Spleen (tissue), 11 donors: ENCODE measurements at regions not wholly inside any gene's neighbourhood (a gene's known extent, or its start where the extent isn't known, plus 50 kb on each side); places are given as distances from the start of the nearest gene placed in this dataset.

Experiments used
- DNase-seq: peaks from one replicate; pipeline ENCODE4 v3.0.0-alpha.2; 2020
- H3K27ac ChIP-seq, 8 donors: fragments of 200-600 bp; sonication (generic) in 7 of 8; 1 replicate in 4 of 8; 2 replicates in 4 of 8; pipeline versions ENCODE4 v1.5.0 to v1.8.0; 2016 to 2021; ENCODE audit warnings: inconsistent platforms in 4 of 8, mild to moderate bottlenecking in 4 of 8, moderate library complexity in 1 of 8
- H3K27me3 ChIP-seq, 7 donors: fragments of 200-600 bp; sonication (generic) in 6 of 7; replicated peaks in 1 of 7; 1 replicate in 4 of 7; 2 replicates in 3 of 7; pipeline versions ENCODE4 v1.5.0 to v1.8.0; 2016 to 2021; ENCODE audit warnings: inconsistent platforms in 3 of 7, mild to moderate bottlenecking in 1 of 7
- H3K36me3 ChIP-seq, 6 donors: fragments of 200-600 bp; sonication (generic) in 5 of 6; 1 replicate in 4 of 6; 2 replicates in 2 of 6; pipeline versions ENCODE4 v1.5.0 to v1.8.0; 2016 to 2021; ENCODE audit warnings: inconsistent platforms in 2 of 6
- H3K4me1 ChIP-seq, 6 donors: fragments of 200-600 bp; sonication (generic) in 5 of 6; 1 replicate in 3 of 6; 2 replicates in 3 of 6; pipeline versions ENCODE4 v1.5.0 to v1.8.0; 2016 to 2021; ENCODE audit warnings: inconsistent platforms in 3 of 6
- H3K4me3 ChIP-seq, 8 donors: fragments of 200-600 bp; sonication (generic) in 7 of 8; 1 replicate in 4 of 8; 2 replicates in 4 of 8; pipeline versions ENCODE4 v1.5.0 to v1.8.0; 2016 to 2021; ENCODE audit warnings: inconsistent platforms in 4 of 8, mild to moderate bottlenecking in 4 of 8, moderate library complexity in 2 of 8
- H3K9me3 ChIP-seq, 8 donors: fragments of 200-600 bp; sonication (generic) in 7 of 8; 1 replicate in 4 of 8; 2 replicates in 4 of 8; pipeline versions ENCODE4 v1.5.0 to v1.8.0; 2016 to 2021; ENCODE audit warnings: inconsistent platforms in 4 of 8
- POLR2A ChIP-seq, 3 donors: fragments of 450-650 bp; IDR thresholded peaks; one replicate each; pipeline ENCODE4 v1.5.1; 2017; ENCODE audit warnings: antibody characterized with exemption in 3 of 3, mild to moderate bottlenecking in 1 of 3
- POLR2AphosphoS5 ChIP-seq, 3 donors: sonication (generic); formaldehyde crosslinking; IDR thresholded peaks; one replicate each; pipeline ENCODE4 v1.5.1; 2017; ENCODE audit warnings: antibody characterized with exemption in 3 of 3
- WGBS, 5 donors: extraction: QIAGEN DNeasy Blood & Tissue Kit in 3 of 5; methylation state at CpG; one replicate each; pipeline versions ENCODE4 v1.1.5 to v1.1.7; 2013 to 2018; 5-methylcytosine and 5-hydroxymethylcytosine counted together
- intact Hi-C: fragments of 100-400 bp; cut with DNase I; formaldehyde crosslinking; loops from one replicate; pipeline ENCODE4 v1.15.0; 2023; ENCODE audit warnings: low total_unique reads
- TF ChIP-seq, protein P1 (sequence below), 11 experiments: fragments of 200-600 bp in 7 of 11; fragments of 450-650 bp in 4 of 11; sonication (generic) in 4 of 11; IDR thresholded peaks in 8 of 11; conservative IDR thresholded peaks in 3 of 11; 1 replicate in 7 of 11; 2 replicates in 4 of 11; pipeline versions ENCODE4 v1.4.0 to v1.8.0; 2016 to 2021; ENCODE audit warnings: antibody characterized with exemption in 11 of 11, inconsistent platforms in 4 of 11, mild to moderate bottlenecking in 1 of 11
- donor health status: healthy with polysubstance abuse.
- donor health status: DM: no; HTN: no; CAD: no; lungs with moderate emphysema.
- donor health status: DM: no; HTN: no; CAD: no.
- donor health status: Bipolar disorder and iron deficiency.
- donor health status: healthy.
- donor health status: DM: no; HTN: no; CAD: no.
- donor health status: DM: yes; HTN: yes; CAD: no.

GRCh38 chr1:199182186-199182843 lies 543.5 kb downstream of the PTPRC start:
- H3K9me3 ChIP-seq = no peaks in the 10 kb centered on the region
- no peak overlapping the region for H3K27ac ChIP-seq
- TF ChIP-seq, protein P1, sequence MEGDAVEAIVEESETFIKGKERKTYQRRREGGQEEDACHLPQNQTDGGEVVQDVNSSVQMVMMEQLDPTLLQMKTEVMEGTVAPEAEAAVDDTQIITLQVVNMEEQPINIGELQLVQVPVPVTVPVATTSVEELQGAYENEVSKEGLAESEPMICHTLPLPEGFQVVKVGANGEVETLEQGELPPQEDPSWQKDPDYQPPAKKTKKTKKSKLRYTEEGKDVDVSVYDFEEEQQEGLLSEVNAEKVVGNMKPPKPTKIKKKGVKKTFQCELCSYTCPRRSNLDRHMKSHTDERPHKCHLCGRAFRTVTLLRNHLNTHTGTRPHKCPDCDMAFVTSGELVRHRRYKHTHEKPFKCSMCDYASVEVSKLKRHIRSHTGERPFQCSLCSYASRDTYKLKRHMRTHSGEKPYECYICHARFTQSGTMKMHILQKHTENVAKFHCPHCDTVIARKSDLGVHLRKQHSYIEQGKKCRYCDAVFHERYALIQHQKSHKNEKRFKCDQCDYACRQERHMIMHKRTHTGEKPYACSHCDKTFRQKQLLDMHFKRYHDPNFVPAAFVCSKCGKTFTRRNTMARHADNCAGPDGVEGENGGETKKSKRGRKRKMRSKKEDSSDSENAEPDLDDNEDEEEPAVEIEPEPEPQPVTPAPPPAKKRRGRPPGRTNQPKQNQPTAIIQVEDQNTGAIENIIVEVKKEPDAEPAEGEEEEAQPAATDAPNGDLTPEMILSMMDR (IDR thresholded peaks at IDR 0.05 in 8 of 11, conservative IDR thresholded peaks at IDR 0.05 in 3 of 11) = no peak
- TF ChIP-seq POLR2AphosphoS5 (IDR thresholded peaks at IDR 0.05) = no peak
- no peaks in the 10 kb centered on the region for H3K27me3 ChIP-seq
- intact Hi-C loops = no loop called here
- no peak for DNase-seq
- WGBS, 5 donors = 56 to 74% (median 70%) methylated on average over 2 of the region's 2 CpGs
- H3K4me3 ChIP-seq = no peak overlapping the region
- no peaks in the 10 kb centered on the region for H3K36me3 ChIP-seq
- no peaks in the 10 kb centered on the region for H3K4me1 ChIP-seq

GRCh38 chr1:199184180-199184579 lies 545.3 kb downstream of the PTPRC start:
- no peak overlapping the region for H3K4me3 ChIP-seq
- DNase-seq = no peak
- intact Hi-C loops = no loop called here
- TF ChIP-seq, protein P1 (IDR thresholded peaks at IDR 0.05 in 8 of 11, conservative IDR thresholded peaks at IDR 0.05 in 3 of 11) = no peak
- TF ChIP-seq POLR2AphosphoS5 (IDR thresholded peaks at IDR 0.05) (no peak), POLR2A (IDR thresholded peaks at IDR 0.05) (no peak)
- H3K36me3 ChIP-seq = no peaks in the 10 kb centered on the region
- WGBS, 5 donors = 94 to 97% (median 96%) methylated on average over 4 of the region's 4 CpGs
- no peaks in the 10 kb centered on the region for H3K4me1 ChIP-seq
- H3K27ac ChIP-seq = no peak overlapping the region
- H3K9me3 ChIP-seq = no peaks in the 10 kb centered on the region
- H3K27me3 ChIP-seq = no peaks in the 10 kb centered on the region

- no peaks in the 10 kb centered on the region for H3K27me3 ChIP-seq
- intact Hi-C loops = no loop called here
- H3K27ac ChIP-seq = no peak overlapping the region
- WGBS, 5 donors = 93 to 97% (median 95%) methylated on average over 7 of the region's 7 CpGs
- no peaks in the 10 kb centered on the region for H3K4me1 ChIP-seq
- TF ChIP-seq POLR2AphosphoS5 (IDR thresholded peaks at IDR 0.05) = no peak
- TF ChIP-seq POLR2A (IDR thresholded peaks at IDR 0.05) = no peak
- TF ChIP-seq, protein P1 (IDR thresholded peaks at IDR 0.05 in 8 of 11, conservative IDR thresholded peaks at IDR 0.05 in 3 of 11) = no peak
- no peak for DNase-seq
- no peaks in the 10 kb centered on the region for H3K9me3 ChIP-seq
- no peaks in the 10 kb centered on the region for H3K36me3 ChIP-seq
- H3K4me3 ChIP-seq = no peak overlapping the region
These were observed 556.0 kb downstream of the PTPRC start for GRCh38 chr1:199194862-199195261.

- Histone ChIP-seq H3K4me1 (peaks cover 0 to 9% (median 0%) of the 10 kb centered on the region in 6 donors), H3K27me3 (no peaks in the 10 kb centered on the region), H3K27ac (no peak overlapping the region), H3K36me3 (no peaks in the 10 kb centered on the region), H3K9me3 (no peaks in the 10 kb centered on the region), H3K4me3 (no peak overlapping the region)
- WGBS, 5 donors = 96 to 98% (median 97%) methylated on average over 2 of the region's 2 CpGs
- TF ChIP-seq, protein P1 (IDR thresholded peaks at IDR 0.05 in 8 of 11, conservative IDR thresholded peaks at IDR 0.05 in 3 of 11) = no peak
- TF ChIP-seq POLR2AphosphoS5 (IDR thresholded peaks at IDR 0.05) = no peak
- no peak for TF ChIP-seq POLR2A (IDR thresholded peaks at IDR 0.05)
- DNase-seq = no peak
- intact Hi-C loops = no loop called here
These were observed 558.9 kb downstream of the PTPRC start for GRCh38 chr1:199197695-199198094.
